SHP77 treated with DMSO at 0.1 percent for 48 hours (cell line): ENCODE measurements at regions not wholly inside any gene's neighbourhood (a gene's known extent, or its start where the extent isn't known, plus 50 kb on each side); places are given as distances from the start of the nearest gene placed in this dataset.

Experiments
- DNase-seq: peaks from one replicate; lab custom pipeline; 2025; lab: John Stamatoyannopoulos, UW

DNA sequence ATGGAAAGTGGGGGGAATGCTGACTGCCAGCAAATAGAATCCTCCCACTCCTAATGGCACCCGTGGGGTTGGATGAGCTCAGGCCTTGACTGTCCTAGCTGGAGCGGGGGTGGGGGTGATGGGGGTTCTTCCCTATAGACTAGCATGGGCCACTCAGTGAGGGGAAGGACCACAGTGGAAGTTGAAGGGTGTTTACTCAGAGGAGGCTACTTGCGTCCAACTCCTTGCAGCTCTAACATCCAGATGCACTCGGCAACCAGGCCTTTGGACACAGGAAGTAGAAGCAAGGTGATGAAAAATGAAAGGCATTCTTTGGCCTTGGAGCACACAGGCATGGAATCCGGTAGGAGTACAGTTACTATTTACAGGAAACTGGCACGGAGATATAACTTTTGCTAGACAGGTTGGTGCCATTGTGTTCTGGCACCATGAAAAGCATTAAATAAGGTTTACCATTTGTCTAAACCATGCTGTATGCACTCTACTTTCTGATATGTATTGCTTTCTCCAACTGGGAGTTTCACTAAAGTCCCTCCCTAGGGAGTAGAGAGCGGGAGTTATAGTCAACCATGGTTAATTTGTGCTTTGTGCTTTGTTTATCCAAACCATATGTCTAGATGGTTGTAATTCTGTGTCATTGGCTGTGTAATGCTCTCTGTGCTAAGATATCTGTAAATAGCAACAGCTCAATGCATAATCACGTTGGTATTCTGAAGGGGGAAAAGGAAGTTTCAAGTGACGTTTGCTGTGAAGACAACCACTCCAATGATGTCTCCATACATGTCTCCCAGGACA lies 125.3 kb downstream of the TSHZ3 start:
- no peak for DNase-seq

DNA sequence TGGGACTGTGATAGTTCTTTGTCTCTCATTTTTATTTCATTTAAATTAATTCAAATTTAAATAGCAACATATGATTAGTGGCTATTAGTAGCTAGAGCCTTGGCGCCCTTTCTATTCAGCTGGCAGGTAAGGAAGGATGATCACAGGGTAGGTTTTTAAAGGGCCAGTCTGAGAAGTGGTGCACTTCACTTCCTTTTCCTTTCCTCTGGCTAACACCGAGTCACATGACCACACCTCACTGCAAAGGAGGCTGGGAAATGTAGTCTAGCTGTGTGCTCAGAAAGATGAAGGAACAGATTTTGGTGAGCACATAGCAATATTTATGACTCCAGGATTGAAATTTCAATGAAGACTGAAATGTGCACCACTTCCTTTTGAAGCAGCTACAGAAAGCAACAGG lies 128.7 kb downstream of the TSHZ3 start:
- DNase-seq: no peak

DNA sequence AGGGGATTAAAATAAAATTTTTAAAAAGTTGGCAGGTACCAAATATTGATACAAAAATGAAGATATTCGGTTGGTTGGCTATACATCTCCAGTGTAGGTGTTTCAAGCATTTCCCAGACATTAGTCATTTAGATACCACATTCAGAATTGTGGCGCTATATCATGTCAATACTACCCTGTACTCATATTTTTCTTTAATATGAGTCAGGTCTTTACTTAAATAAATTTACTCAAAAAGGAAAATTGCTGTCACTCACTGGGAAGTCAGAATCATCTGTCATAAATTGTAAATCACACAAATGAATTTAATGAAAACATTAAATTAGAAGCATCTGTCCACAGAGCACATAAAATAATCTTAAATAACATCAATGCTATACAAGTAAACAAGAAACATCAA lies 134.2 kb downstream of the TSHZ3 start:
- DNase-seq: no peak

DNA sequence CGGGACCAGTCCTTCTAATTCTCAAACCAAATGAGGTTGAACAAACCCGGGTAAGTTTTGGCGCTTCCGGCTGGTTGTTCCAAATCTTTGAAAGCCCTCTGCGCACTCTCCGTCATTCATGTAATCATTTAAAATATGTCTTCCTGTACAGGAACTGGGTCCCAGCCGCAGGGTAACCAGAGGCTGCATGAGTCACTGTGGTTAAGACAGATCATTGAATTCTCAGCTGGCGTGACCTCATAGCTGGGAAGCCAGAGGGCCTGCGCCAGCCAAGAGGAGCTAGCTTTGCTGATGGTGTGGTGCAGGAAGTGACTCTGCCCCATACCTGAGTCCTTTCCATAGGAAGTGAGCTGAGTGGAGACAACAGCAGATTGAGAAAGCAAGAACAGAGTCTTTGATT lies 135.2 kb downstream of the TSHZ3 start:
- peak; percentile 25 for DNase-seq

DNA sequence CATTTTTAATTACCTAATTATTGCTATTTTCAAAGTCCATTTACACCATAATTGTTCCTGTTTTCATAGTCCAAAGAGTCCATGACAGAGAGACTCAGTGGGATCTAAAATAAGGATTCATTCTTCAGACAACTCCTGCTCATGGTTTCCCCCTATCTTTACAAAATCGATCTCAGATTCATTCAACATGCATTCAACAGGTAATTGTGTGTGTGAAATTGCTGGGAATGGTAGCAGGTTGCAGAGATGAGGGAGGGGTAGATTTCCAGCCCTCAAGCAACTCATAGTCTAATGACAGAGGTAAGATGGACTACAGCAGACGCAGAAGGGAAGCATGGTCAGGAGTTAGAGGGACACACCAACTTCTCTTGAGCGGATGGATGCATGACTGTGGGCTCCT lies 138.1 kb downstream of the TSHZ3 start:
- DNase-seq: no peak

DNA sequence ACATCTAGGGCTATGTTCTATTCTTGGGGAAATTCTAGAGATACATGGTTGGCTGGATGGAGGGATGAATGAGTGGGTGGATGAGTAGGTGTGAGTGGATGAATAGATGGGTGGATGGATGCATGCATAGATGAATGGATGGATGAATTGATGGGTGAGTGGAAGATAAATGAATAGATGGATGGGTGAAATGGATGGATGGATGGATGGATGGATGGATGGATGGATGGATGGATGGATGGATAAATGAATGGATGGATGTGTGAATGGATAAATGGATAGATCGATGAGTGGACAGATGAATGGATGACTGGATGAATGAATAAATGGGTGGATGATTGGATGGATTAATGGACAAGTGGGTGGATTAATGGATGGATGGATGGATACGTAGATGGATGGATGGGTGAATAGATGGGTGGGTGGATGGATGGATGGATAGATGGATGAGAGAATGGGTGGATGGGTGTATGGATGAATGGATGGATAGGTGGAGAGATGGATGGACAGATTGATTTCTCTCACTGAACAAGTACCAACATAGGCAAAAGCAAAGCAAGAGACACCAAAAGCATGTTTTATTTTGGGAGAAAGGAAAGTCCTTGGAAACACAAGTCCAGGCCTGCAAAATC lies 143.2 kb downstream of the TSHZ3 start:
- no peak for DNase-seq

DNA sequence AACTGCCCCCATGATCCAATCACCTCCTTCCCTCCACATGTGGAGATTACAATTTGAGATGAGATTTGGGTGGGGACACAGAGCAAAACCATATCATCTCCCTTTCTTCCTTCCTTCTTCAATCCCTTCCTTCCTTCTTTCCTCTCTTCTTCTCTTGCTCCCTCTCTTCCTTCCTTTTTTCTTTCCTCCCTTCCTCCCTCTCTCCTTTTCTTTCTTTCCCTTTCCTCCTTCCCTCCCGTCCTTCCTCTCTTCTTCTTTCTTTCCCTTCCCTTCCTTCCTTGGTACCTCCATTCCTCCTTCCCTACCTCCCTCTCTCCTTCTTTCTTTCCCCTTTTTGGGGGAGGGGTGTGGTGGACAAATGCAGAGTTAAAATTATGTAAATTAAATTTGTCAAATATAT lies 145.1 kb downstream of the TSHZ3 start:
- DNase-seq: no peak

DNA sequence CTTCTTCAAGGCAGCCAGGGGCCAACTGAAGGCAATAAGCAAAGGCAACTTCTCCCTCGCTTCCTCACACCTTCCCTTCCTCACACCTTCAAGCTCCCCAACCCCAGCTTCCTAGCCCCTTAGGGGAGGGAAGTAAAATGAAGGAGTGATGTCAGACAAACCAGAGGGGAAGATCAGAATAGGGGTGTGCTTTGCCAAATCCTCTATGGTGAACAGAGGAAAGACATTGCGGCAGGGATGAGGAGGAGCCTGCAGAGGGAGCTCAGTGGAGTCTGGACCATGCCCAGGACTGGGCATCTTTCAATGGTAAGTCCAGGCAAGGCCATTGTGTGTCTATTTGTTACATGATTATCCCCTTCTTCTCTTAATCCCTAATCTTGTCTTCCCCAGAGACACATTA lies 164.0 kb downstream of the TSHZ3 start:
- DNase-seq: no peak

DNA sequence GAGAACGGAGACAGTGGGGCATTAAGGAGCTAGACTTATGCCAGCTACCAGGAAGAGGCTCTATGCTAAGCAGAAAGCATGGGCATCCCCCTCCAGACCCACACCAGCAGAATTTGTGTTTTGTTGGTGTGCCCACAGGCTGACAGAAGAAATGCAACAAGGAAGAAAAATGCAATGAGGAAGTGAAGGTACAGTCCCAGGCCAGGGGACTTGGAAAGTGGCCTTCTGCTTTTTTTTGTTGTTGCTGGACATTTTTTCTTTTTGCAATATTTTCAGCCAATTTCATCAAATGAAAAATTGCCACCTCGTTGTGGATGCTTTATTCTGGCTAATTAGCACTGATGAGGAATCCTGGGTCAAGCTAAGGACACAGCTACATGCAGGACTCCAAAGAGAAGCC lies 167.7 kb downstream of the TSHZ3 start:
- no peak for DNase-seq

DNA sequence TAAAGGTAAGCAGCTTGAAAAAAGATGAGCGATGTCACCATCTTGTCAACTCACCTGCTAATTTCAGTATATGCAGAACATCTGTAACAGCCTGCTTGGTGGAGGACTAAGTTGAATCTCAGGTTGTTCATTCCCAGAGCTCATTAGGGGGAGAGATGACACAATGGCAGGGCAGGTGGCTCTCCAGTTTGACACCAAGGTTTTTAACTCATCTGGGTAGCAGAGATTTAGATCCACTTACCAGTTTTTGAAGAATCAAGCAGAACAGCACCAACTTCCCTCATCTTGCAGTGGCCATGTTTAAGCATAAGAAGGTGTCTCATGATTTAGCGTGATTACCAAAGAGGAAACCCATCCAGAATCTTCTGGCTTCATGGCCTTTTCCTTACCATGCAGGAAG lies 168.3 kb downstream of the TSHZ3 start:
- no peak for DNase-seq

DNA sequence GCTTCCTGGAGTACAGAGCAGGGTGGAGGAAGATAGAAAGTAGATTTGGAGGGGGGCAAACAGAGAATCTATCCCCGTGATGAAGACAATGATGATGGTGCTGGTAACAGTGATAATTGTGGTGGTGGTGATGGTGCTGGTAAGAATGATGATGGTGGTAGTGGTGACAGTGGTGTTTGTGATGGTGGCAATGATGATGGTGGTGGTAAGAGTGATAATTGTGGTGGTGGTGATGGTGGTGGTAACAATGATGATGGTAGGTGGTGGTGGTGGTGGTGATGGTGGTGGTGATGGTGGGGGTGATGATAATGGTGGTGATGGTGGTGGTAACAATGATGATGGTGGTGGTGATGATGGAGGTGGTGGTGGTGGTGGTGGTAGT lies 169.8 kb downstream of the TSHZ3 start:
- no peak for DNase-seq

DNA sequence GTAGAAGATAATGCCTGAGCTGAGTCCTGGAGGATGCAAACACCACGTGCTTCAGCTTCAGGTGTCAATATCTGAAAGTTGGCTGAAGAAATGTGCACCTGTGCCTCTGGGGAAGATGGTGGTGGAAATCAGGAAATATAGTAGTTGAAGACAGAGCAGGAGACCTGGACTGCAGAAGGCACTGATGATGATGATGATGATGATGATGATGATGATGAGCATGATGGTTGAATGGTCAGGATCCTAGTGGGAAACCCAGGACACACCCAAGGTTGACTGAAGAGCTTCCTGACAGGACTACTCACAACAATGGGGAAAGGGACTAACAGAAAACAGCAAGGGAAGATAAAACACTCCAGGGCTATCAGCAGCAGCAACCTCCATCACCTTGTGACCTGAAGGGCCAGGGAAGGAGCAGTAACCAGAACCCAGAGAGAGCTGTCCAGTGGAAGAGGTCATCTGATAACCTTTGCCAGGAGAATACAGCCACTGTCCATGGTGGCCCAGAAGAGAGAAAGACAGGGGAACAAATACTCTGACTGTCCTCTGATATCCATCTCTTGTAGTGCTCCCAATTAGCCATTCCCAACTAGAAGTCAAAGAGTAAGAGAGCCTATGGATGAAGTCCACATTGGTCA lies 170.3 kb downstream of the TSHZ3 start:
- no peak for DNase-seq

DNA sequence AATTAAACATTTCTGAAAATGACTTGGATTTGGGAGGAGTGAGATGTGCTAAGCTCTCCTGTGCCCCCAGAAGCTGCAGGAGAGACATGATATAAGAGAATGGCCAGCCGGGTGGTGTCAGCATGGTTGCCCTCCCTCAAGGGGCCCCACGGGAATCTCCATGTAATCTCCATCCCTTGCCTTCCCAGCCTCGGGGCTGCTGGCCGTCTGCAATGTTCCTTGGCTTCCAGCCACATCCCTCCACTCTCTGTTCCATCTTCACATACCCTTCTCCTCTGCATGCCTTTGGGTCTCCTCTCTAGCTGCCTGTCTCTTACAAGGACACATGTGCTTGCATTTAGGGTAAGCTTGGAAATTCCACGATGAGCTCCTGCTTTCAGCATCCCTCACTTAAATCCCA lies 172.0 kb downstream of the TSHZ3 start:
- DNase-seq: no peak

DNA sequence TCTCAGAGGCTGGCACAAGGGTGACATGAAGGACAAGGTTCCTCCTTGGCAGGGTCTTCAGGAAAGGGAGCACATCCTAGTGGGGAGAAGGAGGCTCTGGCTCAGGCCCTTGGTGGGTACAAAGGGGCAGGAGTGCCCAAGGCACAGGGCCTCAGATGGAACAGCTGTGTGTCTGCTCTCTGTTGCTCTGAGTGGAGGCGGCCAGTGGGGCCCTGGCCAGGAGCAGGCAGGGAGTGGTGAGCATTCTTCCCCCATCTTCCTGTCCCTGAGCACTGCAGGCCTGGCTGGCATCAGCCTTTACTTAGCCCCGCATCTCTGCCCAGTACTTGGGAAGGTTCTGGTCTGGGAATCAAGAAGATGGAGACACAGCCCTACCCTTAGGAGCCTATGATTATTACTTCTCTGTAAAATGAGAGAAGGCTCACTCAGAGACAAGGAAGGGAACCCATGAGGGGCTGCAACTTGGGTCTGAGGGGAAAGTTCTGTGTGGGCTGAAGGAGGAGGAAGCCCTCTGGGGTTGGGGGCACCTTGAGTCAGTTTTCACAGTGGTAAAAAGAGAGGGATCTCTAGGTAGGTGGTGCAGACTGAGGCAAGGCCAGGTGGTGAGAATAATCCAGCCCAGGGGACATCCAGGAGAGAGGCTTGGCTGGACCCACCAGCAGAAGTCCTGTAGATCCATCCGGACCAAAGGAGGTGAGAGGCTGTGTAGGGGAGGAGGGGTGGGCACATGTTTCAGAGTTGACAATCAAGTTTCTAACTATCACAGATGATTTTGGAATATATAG lies 173.5 kb downstream of the TSHZ3 start:
- no peak for DNase-seq

DNA sequence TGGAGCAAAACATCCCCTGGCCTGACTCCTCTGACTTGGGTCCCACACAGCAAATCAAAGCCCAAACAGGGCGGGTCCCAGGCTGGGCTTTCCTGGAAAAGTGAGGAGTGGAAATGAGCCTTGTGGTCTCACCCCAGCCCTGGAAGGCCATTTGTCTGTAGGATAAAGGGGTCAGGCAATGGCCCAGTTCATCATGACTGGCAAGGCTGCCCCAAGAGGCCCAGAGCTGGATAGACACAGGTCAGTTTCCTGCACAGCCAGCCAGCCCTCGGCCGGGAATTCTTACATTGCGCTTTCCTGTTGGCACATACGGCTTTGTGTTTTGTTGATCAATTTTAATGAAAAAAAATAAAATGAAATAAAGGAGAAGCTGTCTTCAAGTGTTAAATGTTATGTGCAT lies 174.3 kb downstream of the TSHZ3 start:
- DNase-seq: no peak

DNA sequence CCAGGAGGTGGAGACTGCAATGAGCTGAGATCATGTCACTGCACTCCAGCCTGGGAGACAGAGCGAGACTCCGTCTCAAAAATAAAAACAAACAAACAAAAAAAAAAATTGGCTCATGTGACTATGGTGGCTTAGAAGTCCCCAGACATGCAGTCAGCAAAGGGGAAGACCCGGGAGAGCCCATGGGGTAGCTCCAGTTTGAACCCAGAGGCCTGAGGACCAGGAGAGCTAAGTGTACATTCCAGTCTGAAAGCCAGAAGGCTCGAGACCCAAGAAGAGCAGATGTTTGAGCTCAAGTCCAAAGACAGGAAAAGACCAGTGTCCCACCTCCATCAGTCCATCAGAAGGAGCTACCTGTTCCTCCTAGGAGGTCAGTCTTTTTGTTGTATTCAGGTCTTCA lies 175.2 kb downstream of the TSHZ3 start:
- no peak for DNase-seq

DNA sequence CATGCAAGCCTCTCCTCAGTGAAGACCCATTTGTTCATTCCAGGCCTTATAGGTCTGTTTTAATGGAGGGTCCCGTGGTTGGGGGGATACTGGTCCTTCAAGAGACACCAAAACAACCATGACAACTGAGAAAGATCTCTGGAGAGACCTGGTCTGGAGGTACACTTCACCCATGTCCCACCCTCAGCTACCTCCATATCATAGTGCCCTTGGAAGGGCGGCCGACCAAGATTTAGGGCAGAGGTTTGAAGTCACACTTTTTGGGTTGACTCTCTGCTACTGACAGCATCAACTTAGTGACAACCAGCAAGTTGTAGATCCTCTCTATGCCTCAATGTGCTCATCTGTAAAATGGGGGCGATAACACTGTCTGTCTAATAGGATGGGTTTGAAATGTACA lies 177.3 kb downstream of the TSHZ3 start:
- no peak for DNase-seq

DNA sequence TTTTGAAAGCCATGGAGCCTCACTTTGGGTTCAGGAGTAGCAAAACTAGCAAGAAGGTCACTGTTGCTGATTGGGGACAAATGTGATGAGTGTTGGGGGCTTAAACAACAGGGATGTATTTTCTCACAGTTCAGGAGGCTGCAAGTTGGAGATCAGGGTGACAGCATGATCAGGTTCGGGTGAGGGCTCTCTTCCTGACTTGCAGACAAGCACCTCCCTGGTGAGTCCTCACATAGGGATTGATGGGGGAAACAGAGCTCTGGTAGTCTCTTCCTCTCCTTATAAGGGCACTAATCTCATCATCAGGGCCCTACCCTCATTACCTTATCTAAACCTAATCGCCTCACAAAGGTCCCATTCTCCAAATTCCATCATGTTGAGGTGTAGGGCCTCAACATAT lies 179.2 kb downstream of the TSHZ3 start:
- no peak for DNase-seq

DNA sequence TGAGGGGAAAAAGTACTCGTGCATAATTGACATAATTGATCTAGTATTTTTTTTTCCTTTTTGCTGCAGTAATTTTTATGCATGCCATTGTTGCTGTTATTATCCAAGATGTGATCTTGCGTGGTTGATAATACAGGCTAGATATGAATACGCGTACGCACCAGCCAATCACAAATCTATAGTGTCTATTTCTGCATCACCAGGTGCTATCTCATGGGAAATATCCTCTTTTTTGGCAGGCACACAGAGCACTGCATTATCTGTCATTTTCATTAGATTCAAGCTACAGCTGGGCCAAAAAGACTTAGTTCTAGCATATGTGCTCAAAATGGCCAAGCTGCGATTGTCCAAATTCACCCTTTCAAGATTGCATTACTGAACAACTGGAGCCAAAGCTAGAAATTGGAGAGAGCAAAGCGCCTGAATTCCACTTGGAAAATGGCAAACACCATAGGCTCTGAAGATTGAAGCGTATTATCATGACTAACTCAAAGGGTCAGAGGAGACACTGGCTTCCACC lies 181.1 kb downstream of the TSHZ3 start:
- DNase-seq: no peak

DNA sequence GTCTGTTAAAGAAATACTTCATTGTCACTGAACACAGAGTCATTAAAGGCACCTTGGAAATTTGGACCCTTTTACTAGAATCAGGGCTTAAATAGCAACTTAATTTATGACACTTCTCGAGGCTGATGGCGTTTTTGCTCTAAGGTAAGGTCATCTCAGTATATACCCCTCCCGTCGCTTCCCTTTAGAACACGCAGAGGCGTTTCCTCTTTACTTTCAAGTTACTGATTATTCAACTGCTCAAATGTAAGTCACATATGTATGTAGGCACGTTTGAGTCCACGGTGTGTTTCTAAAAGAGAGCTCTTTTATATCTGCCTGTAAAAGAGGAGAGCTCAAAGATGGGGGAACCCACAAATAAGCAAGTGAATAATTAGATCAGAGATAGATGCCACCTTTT lies 181.5 kb downstream of the TSHZ3 start:
- DNase-seq: no peak

DNA sequence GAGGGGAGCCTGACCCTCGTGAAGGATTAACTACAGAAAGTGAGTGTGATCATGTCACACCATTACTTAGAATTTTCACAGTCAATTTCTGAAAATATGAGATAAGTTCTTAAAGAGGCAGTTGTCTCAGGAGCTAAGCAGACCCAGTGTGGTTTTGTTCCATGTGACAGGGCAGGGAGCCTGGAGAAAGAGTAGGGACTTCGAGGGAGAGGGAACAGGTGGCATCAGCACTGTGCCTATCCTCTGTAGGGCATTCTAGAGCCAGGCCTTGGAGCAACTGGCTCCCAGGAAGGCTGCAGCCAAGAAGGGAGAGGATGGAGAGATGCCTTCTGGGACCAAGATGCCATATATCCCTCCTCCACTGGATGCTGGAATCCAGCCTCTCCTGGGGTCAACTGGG lies 183.0 kb downstream of the TSHZ3 start:
- no peak for DNase-seq

DNA sequence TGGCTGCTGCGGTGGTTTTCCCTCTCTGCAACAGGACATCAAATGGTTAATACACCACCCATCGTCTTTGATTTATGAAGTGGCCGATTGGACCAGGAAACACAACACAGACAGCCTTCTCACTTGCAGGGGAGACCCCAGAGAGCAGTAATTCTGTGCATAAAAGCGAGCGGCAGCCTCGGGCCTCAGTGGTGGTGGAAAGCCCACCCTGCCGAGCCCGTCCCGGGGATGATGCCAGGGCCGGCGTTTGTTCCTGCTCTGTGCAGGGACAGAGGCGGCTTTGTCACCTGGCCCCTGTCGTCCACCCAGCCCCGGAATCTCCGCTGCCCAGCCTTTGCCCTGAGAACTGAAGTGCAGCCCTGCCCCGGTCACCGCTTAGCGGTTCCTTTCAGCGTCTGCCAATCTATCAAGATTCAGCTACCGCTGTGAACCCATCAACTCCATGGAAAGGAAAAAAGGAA lies 184.4 kb downstream of the TSHZ3 start:
- no peak for DNase-seq
